Endothelial cell of umbilical vein (primary cell): ENCODE measurements at regions not wholly inside any gene's neighbourhood (a gene's known extent, or its start where the extent isn't known, plus 50 kb on each side); places are given as distances from the start of the nearest gene placed in this dataset.

Source experiments
- EZH2 ChIP-seq: IDR thresholded peaks from 2 replicates; pipeline ENCODE4 v1.6.1; 2012; ENCODE audit warnings: borderline replicate concordance, low read depth, mild to moderate bottlenecking, moderate library complexity, low read length, inconsistent platforms; ENCODE audit not compliant: severe bottlenecking
- MYC ChIP-seq: IDR thresholded peaks from one replicate; pipeline ENCODE4 v1.6.1; 2011; ENCODE audit warnings: mild to moderate bottlenecking, low read depth, low read length
- POLR2A ChIP-seq: IDR thresholded peaks from 2 replicates; pipeline ENCODE4 v1.6.1; 2012; ENCODE audit warnings: low read depth, mild to moderate bottlenecking, control low read depth, low read length
- POLR2AphosphoS5 ChIP-seq: IDR thresholded peaks from 2 replicates; pipeline ENCODE4 v1.6.1; 2012; ENCODE audit warnings: low read depth, mild to moderate bottlenecking, control low read depth, low read length, moderate library complexity; ENCODE audit not compliant: insufficient read depth
- TF ChIP-seq, protein P1 (sequence below), 2 donors: IDR thresholded peaks; 1 replicate in 1 of 2; 2 replicates in 1 of 2; pipeline ENCODE4 v1.5.1; 2011; ENCODE audit warnings: low read length in 2 of 2, mild to moderate bottlenecking in 2 of 2, moderate library complexity in 2 of 2, control low read depth in 1 of 2, inconsistent platforms in 1 of 2, low read depth in 1 of 2; ENCODE audit not compliant: insufficient read depth in 1 of 2; ENCODE audit errors: extremely low read depth in 1 of 2
- TF ChIP-seq, protein P2 (sequence below): IDR thresholded peaks from 2 replicates; pipeline ENCODE4 v1.6.1; 2011; ENCODE audit not compliant: insufficient read depth, insufficient read length

- no peak for TF ChIP-seq POLR2A
- TF ChIP-seq, protein P1, sequence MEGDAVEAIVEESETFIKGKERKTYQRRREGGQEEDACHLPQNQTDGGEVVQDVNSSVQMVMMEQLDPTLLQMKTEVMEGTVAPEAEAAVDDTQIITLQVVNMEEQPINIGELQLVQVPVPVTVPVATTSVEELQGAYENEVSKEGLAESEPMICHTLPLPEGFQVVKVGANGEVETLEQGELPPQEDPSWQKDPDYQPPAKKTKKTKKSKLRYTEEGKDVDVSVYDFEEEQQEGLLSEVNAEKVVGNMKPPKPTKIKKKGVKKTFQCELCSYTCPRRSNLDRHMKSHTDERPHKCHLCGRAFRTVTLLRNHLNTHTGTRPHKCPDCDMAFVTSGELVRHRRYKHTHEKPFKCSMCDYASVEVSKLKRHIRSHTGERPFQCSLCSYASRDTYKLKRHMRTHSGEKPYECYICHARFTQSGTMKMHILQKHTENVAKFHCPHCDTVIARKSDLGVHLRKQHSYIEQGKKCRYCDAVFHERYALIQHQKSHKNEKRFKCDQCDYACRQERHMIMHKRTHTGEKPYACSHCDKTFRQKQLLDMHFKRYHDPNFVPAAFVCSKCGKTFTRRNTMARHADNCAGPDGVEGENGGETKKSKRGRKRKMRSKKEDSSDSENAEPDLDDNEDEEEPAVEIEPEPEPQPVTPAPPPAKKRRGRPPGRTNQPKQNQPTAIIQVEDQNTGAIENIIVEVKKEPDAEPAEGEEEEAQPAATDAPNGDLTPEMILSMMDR (IDR thresholded peaks at IDR 0.05; ENCODE audit: extremely low read depth in 1 of 2, insufficient read depth in 1 of 2, low read depth in 1 of 2, low read length in 2 of 2), result no peak
- TF ChIP-seq POLR2AphosphoS5, result no peak
- no peak for TF ChIP-seq EZH2
- TF ChIP-seq, protein P2, sequence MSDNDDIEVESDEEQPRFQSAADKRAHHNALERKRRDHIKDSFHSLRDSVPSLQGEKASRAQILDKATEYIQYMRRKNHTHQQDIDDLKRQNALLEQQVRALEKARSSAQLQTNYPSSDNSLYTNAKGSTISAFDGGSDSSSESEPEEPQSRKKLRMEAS, result no peak
- TF ChIP-seq MYC, result no peak
These were observed 196.5 kb downstream of the TOMM20 start for GRCh38 chr1:234932106-234932505.
